DOHH2 (cell line): ENCODE measurements at regions not wholly inside any gene's neighbourhood (a gene's known extent, or its start where the extent isn't known, plus 50 kb on each side); places are given as distances from the start of the nearest gene placed in this dataset.

Source experiments
- H3F3A ChIP-seq: fragments of 200-600 bp; sonication (generic), shearing (Covaris generic); 2 replicates; pipeline ENCODE4 v1.6.0; 2016; ENCODE audit warnings: antibody characterized with exemption, mild to moderate bottlenecking; ENCODE audit not compliant: control insufficient read depth, insufficient read depth
- H3K27ac ChIP-seq: fragments of 200-600 bp; sonication (generic); 2 replicates; pipeline ENCODE4 v1.5.1; 2014; ENCODE audit warnings: low read depth, mild to moderate bottlenecking, low read length, moderate library complexity
- H3K27me3 ChIP-seq: fragments of 200-600 bp; sonication (generic); 2 replicates; pipeline ENCODE4 v1.6.1; 2014; ENCODE audit warnings: mild to moderate bottlenecking, low read length, mixed read lengths; ENCODE audit not compliant: control insufficient read depth
- H3K36me3 ChIP-seq: fragments of 200-600 bp; sonication (generic); 2 replicates; pipeline ENCODE4 v1.6.1; 2014; ENCODE audit warnings: mild to moderate bottlenecking, low read length, moderate library complexity, mixed read lengths; ENCODE audit not compliant: control insufficient read depth
- H3K4me1 ChIP-seq: fragments of 200-600 bp; sonication (generic); 2 replicates; pipeline ENCODE4 v1.6.1; 2014; ENCODE audit warnings: mild to moderate bottlenecking, low read length, mixed read lengths; ENCODE audit not compliant: control insufficient read depth
- H3K4me2 ChIP-seq: fragments of 200-600 bp; sonication (generic); 2 replicates; pipeline ENCODE4 v1.6.0; 2014; ENCODE audit warnings: mild to moderate bottlenecking, low read length, moderate library complexity
- H3K4me3 ChIP-seq: fragments of 200-600 bp; sonication (generic); 2 replicates; pipeline ENCODE4 v1.5.1; 2014; ENCODE audit warnings: mild to moderate bottlenecking, low read length, mixed read lengths
- H3K79me2 ChIP-seq: fragments of 200-600 bp; sonication (generic); 2 replicates; pipeline ENCODE4 v1.6.1; 2014; ENCODE audit warnings: mild to moderate bottlenecking, low read length, mixed read lengths; ENCODE audit not compliant: control insufficient read depth
- H3K9me2 ChIP-seq: fragments of 200-600 bp; sonication (generic); replicated peaks from 2 replicates; pipeline ENCODE4 v1.6.1; 2014; ENCODE audit warnings: mild to moderate bottlenecking, low read length, mixed read lengths; ENCODE audit not compliant: control insufficient read depth
- H3K9me3 ChIP-seq: fragments of 200-600 bp; sonication (generic); 2 replicates; pipeline ENCODE4 v1.6.1; 2014; ENCODE audit warnings: antibody characterized with exemption, low read length, mixed read lengths; ENCODE audit not compliant: control insufficient read depth, insufficient read depth
- H4K20me1 ChIP-seq: fragments of 200-600 bp; sonication (generic); 2 replicates; pipeline ENCODE4 v1.6.0; 2014; ENCODE audit warnings: low read depth, mild to moderate bottlenecking, antibody characterized with exemption, low read length, moderate library complexity; ENCODE audit not compliant: control insufficient read depth, insufficient read depth
- EZH2phosphoT487 ChIP-seq: fragments of 200-600 bp; sonication (generic); IDR thresholded peaks from 2 replicates; pipeline ENCODE4 v1.6.1; 2017; ENCODE audit warnings: borderline replicate concordance, mild to moderate bottlenecking, antibody characterized with exemption, low read length, moderate library complexity, mixed read lengths
- TF ChIP-seq, protein P1 (sequence below): fragments of 200-600 bp; sonication (generic); IDR thresholded peaks from one replicate; pipeline ENCODE4 v1.5.1; 2014; ENCODE audit warnings: antibody characterized with exemption, mild to moderate bottlenecking, low read depth, low read length; ENCODE audit not compliant: poor library complexity, severe bottlenecking

DNA sequence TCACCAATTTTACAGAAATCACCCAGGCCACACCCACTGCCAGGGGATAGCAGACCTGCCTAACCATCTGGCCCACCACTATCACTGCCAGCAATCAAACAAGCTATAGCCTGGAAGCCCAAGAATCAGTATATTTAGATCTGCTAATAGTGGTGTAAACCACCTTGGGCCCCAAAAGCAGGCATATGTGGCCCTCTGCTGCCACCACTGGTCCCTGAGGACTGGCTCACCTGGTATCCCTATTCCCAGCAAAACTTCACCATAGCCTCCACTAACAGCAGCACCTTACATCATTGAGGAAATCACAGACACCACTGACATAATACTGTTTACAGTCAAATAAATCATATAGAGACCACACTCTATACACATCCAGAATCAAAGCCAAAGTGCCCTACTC lies 880.4 kb upstream of the MAN1A1 start:
- no peaks in the 10 kb centered on the region for H3K79me2 ChIP-seq
- no peak overlapping the region for H3K4me3 ChIP-seq
- no peaks in the 10 kb centered on the region for H3K36me3 ChIP-seq
- H3K9me3 ChIP-seq, result no peaks in the 10 kb centered on the region
- no peaks in the 10 kb centered on the region for H4K20me1 ChIP-seq
- no peaks in the 10 kb centered on the region for H3F3A ChIP-seq
- no peaks in the 10 kb centered on the region for H3K27me3 ChIP-seq
- H3K27ac ChIP-seq, result no peak overlapping the region
- H3K4me2 ChIP-seq, result no peak overlapping the region
- H3K9me2 ChIP-seq, result no peaks in the 10 kb centered on the region
- no peak for TF ChIP-seq EZH2phosphoT487
- TF ChIP-seq, protein P1, sequence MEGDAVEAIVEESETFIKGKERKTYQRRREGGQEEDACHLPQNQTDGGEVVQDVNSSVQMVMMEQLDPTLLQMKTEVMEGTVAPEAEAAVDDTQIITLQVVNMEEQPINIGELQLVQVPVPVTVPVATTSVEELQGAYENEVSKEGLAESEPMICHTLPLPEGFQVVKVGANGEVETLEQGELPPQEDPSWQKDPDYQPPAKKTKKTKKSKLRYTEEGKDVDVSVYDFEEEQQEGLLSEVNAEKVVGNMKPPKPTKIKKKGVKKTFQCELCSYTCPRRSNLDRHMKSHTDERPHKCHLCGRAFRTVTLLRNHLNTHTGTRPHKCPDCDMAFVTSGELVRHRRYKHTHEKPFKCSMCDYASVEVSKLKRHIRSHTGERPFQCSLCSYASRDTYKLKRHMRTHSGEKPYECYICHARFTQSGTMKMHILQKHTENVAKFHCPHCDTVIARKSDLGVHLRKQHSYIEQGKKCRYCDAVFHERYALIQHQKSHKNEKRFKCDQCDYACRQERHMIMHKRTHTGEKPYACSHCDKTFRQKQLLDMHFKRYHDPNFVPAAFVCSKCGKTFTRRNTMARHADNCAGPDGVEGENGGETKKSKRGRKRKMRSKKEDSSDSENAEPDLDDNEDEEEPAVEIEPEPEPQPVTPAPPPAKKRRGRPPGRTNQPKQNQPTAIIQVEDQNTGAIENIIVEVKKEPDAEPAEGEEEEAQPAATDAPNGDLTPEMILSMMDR, result no peak
- H3K4me1 ChIP-seq, result no peaks in the 10 kb centered on the region

DNA sequence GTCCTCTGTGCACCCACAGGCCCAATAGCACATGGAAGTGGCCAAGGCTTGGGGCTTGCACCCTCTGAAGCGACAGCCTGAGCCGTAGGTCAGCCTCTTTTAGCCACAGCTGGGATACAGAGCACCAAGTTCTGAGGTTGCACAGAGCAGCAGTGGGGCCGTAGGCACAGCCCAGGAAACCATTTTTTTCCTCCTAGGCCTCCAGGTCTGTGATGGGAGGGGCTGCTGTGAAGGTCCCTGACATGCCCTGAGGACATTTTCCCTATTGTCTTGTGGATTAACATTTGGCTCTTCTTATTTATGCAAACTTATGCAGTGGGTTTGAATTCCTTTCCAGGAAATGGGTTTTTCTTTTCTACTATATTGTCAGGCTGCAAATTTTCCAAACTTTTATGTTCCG lies 878.7 kb upstream of the MAN1A1 start:
- no peaks in the 10 kb centered on the region for H3F3A ChIP-seq
- no peaks in the 10 kb centered on the region for H3K4me1 ChIP-seq
- no peaks in the 10 kb centered on the region for H4K20me1 ChIP-seq
- H3K4me3 ChIP-seq, result no peak overlapping the region
- no peak overlapping the region for H3K27ac ChIP-seq
- no peaks in the 10 kb centered on the region for H3K9me2 ChIP-seq
- no peaks in the 10 kb centered on the region for H3K9me3 ChIP-seq
- no peaks in the 10 kb centered on the region for H3K36me3 ChIP-seq
- TF ChIP-seq, protein P1, result no peak
- no peak for TF ChIP-seq EZH2phosphoT487
- H3K27me3 ChIP-seq, result no peaks in the 10 kb centered on the region
- H3K4me2 ChIP-seq, result no peak overlapping the region
- no peaks in the 10 kb centered on the region for H3K79me2 ChIP-seq

DNA sequence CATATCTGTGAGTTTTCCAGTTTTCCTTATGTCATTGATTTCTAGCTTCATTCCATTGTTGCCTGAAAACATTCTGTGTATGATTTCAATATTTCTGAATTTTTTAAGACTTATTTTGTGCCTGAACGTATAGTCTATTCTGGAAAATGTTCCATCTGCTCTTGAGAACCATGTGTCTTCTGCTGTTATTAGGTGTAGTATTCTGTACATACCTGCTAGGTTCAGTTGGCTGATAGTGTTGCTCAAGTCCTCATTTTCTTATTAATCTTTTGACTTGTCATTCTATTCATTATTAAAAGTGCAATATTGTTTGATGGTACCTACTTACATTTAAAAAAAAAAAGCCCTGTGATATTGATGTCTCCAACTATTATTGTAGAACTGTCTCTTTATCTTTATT lies 869.8 kb upstream of the MAN1A1 start:
- H3K4me3 ChIP-seq, result no peak overlapping the region
- TF ChIP-seq, protein P1, result no peak
- no peak for TF ChIP-seq EZH2phosphoT487
- H3K27me3 ChIP-seq, result no peaks in the 10 kb centered on the region
- H3K9me3 ChIP-seq, result no peaks in the 10 kb centered on the region
- no peaks in the 10 kb centered on the region for H3K36me3 ChIP-seq
- H3K27ac ChIP-seq, result no peak overlapping the region
- no peak overlapping the region for H3K4me2 ChIP-seq
- H3K79me2 ChIP-seq, result no peaks in the 10 kb centered on the region
- no peaks in the 10 kb centered on the region for H3F3A ChIP-seq
- no peaks in the 10 kb centered on the region for H3K9me2 ChIP-seq
- H4K20me1 ChIP-seq, result no peaks in the 10 kb centered on the region
- H3K4me1 ChIP-seq, result no peaks in the 10 kb centered on the region

DNA sequence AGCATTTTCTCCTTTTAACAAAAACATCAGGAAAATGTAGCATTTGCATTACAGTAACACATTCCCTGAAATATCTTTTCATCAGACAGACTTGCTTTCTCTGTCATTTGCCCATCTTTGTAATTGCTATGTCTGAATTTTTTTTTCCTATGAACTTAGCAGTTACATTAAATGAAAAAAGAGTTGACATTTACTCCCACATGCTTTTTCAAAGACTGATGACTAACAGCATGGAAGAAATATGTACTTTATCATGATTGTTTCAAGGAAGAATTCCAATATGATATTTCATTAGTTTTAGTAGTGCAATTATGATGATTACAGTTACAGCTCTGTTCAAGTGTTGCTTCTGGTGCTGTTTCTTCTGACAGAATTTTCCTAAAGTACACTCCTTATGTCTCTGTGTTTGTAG lies 864.5 kb upstream of the MAN1A1 start:
- Histone ChIP-seq H3K4me2 (no peak overlapping the region), H3K36me3 (no peaks in the 10 kb centered on the region), H3K27ac (no peak overlapping the region), H3K27me3 (no peaks in the 10 kb centered on the region), H3K9me3 (no peaks in the 10 kb centered on the region), H3K4me1 (no peaks in the 10 kb centered on the region), H3F3A (no peaks in the 10 kb centered on the region), H3K4me3 (no peak overlapping the region), H4K20me1 (no peaks in the 10 kb centered on the region), H3K79me2 (no peaks in the 10 kb centered on the region), H3K9me2 (no peaks in the 10 kb centered on the region)
- TF ChIP-seq, protein P1, result no peak
- no peak for TF ChIP-seq EZH2phosphoT487
